ENCODE measurements at regions not wholly inside any gene's neighbourhood (a gene's known extent, or its start where the extent isn't known, plus 50 kb on each side); places are given as distances from the start of the nearest gene placed in this dataset.

- peaks cover 10% of the 10 kb centered on the region; the same call in 1 of the 2 replicates for H3K4me1 ChIP-seq (ENCODE audit: insufficient read depth, low read length)
- H3K4me3 ChIP-seq (ENCODE audit: low read length) = no peak overlapping the region
- no peak overlapping the region for H3K27ac ChIP-seq (ENCODE audit: low read depth, low read length)
- H3K9ac ChIP-seq (ENCODE audit: low read depth, low read length) = no peak overlapping the region
- H3K27me3 ChIP-seq (ENCODE audit: insufficient read depth, low read length) = no peaks in the 10 kb centered on the region
- no peaks in the 10 kb centered on the region for H3K9me3 ChIP-seq (ENCODE audit: insufficient read depth, low read depth, low read length)
- H3K36me3 ChIP-seq (ENCODE audit: insufficient read depth, low read length) = no peaks in the 10 kb centered on the region
Measured at GRCh38 chr17:31746884-31747495, 112.1 kb downstream of the COPRS start.

GRCh38 chr17:31745964-31746600, 113.0 kb downstream of the COPRS start:
- Histone ChIP-seq H3K27me3 (ENCODE audit: insufficient read depth, low read length) (no peaks in the 10 kb centered on the region), H3K27ac (ENCODE audit: low read depth, low read length) (no peak overlapping the region), H3K9ac (ENCODE audit: low read depth, low read length) (no peak overlapping the region), H3K36me3 (ENCODE audit: insufficient read depth, low read length) (no peaks in the 10 kb centered on the region), H3K4me3 (ENCODE audit: low read length) (no peak overlapping the region), H3K9me3 (ENCODE audit: insufficient read depth, low read depth, low read length) (no peaks in the 10 kb centered on the region), H3K4me1 (ENCODE audit: insufficient read depth, low read length) (peaks cover 10% of the 10 kb centered on the region; the same call in 1 of the 2 replicates)
- WGBS = 93% methylated on average over 8 of the region's 8 CpGs

- Histone ChIP-seq H3K9me3 (ENCODE audit: insufficient read depth, low read depth, low read length) (no peaks in the 10 kb centered on the region), H3K36me3 (ENCODE audit: insufficient read depth, low read length) (no peaks in the 10 kb centered on the region), H3K27ac (ENCODE audit: low read depth, low read length) (no peak overlapping the region), H3K27me3 (ENCODE audit: insufficient read depth, low read length) (no peaks in the 10 kb centered on the region), H3K4me1 (ENCODE audit: insufficient read depth, low read length) (peaks cover 10% of the 10 kb centered on the region; the same call in 1 of the 2 replicates), H3K9ac (ENCODE audit: low read depth, low read length) (no peak overlapping the region), H3K4me3 (ENCODE audit: low read length) (no peak overlapping the region)
- 80% methylated on average over 3 of the region's 3 CpGs for WGBS
Measured at GRCh38 chr17:31744511-31744951, 114.5 kb downstream of the COPRS start.

- Histone ChIP-seq H3K27me3 (ENCODE audit: insufficient read depth, low read length) (no peaks in the 10 kb centered on the region), H3K9ac (ENCODE audit: low read depth, low read length) (no peak overlapping the region), H3K27ac (ENCODE audit: low read depth, low read length) (no peak overlapping the region), H3K9me3 (ENCODE audit: insufficient read depth, low read depth, low read length) (no peaks in the 10 kb centered on the region), H3K36me3 (ENCODE audit: insufficient read depth, low read length) (no peaks in the 10 kb centered on the region), H3K4me3 (ENCODE audit: low read length) (no peak overlapping the region), H3K4me1 (ENCODE audit: insufficient read depth, low read length) (peaks cover 10% of the 10 kb centered on the region; the same call in 1 of the 2 replicates)
- 53% methylated on average over 2 of the region's 2 CpGs for WGBS
Measured at GRCh38 chr17:31743797-31744196, 115.2 kb downstream of the COPRS start.

- Histone ChIP-seq H3K36me3 (ENCODE audit: insufficient read depth, low read length) (no peaks in the 10 kb centered on the region), H3K27ac (ENCODE audit: low read depth, low read length) (no peak overlapping the region), H3K4me3 (ENCODE audit: low read length) (no peak overlapping the region), H3K9me3 (ENCODE audit: insufficient read depth, low read depth, low read length) (no peaks in the 10 kb centered on the region), H3K27me3 (ENCODE audit: insufficient read depth, low read length) (no peaks in the 10 kb centered on the region), H3K9ac (ENCODE audit: low read depth, low read length) (no peak overlapping the region), H3K4me1 (ENCODE audit: insufficient read depth, low read length) (peaks cover 10% of the 10 kb centered on the region; the same call in 1 of the 2 replicates)
- 90% methylated on average over 2 of the region's 3 CpGs for WGBS
Measured at GRCh38 chr17:31741371-31741770, 117.7 kb downstream of the COPRS start.

GRCh38 chr17:31740611-31741082, 118.4 kb downstream of the COPRS start:
- Histone ChIP-seq H3K4me1 (ENCODE audit: insufficient read depth, low read length) (peaks cover 10% of the 10 kb centered on the region; the same call in 1 of the 2 replicates), H3K27me3 (ENCODE audit: insufficient read depth, low read length) (no peaks in the 10 kb centered on the region), H3K9me3 (ENCODE audit: insufficient read depth, low read depth, low read length) (no peaks in the 10 kb centered on the region), H3K27ac (ENCODE audit: low read depth, low read length) (no peak overlapping the region), H3K9ac (ENCODE audit: low read depth, low read length) (no peak overlapping the region), H3K4me3 (ENCODE audit: low read length) (no peak overlapping the region), H3K36me3 (ENCODE audit: insufficient read depth, low read length) (no peaks in the 10 kb centered on the region)
- 57% methylated on average over 4 of the region's 4 CpGs for WGBS

- H3K4me1 ChIP-seq (ENCODE audit: insufficient read depth, low read length) = peaks cover 5% of the 10 kb centered on the region; the same call in 1 of the 2 replicates
- no peak overlapping the region for H3K9ac ChIP-seq (ENCODE audit: low read depth, low read length)
- no peaks in the 10 kb centered on the region for H3K36me3 ChIP-seq (ENCODE audit: insufficient read depth, low read length)
- no peak overlapping the region for H3K27ac ChIP-seq (ENCODE audit: low read depth, low read length)
- no peak overlapping the region for H3K4me3 ChIP-seq (ENCODE audit: low read length)
- 95% methylated on average over 2 of the region's 2 CpGs for WGBS
- no peaks in the 10 kb centered on the region for H3K27me3 ChIP-seq (ENCODE audit: insufficient read depth, low read length)
- H3K9me3 ChIP-seq (ENCODE audit: insufficient read depth, low read depth, low read length) = no peaks in the 10 kb centered on the region
Measured at GRCh38 chr17:31738996-31739699, 119.9 kb downstream of the COPRS start.

- no peaks in the 10 kb centered on the region for H3K9me3 ChIP-seq (ENCODE audit: insufficient read depth, low read depth, low read length)
- no peak overlapping the region for H3K9ac ChIP-seq (ENCODE audit: low read depth, low read length)
- no peak overlapping the region for H3K27ac ChIP-seq (ENCODE audit: low read depth, low read length)
- H3K27me3 ChIP-seq (ENCODE audit: insufficient read depth, low read length) = no peaks in the 10 kb centered on the region
- H3K4me3 ChIP-seq (ENCODE audit: low read length) = no peak overlapping the region
- no peaks in the 10 kb centered on the region for H3K36me3 ChIP-seq (ENCODE audit: insufficient read depth, low read length)
- no peaks in the 10 kb centered on the region for H3K4me1 ChIP-seq (ENCODE audit: insufficient read depth, low read length)
Measured at GRCh38 chr17:31738488-31738887, 120.6 kb downstream of the COPRS start.

- no peak overlapping the region for H3K4me3 ChIP-seq (ENCODE audit: low read length)
- 87% methylated on average over 8 of the region's 8 CpGs for WGBS
- H3K9me3 ChIP-seq (ENCODE audit: insufficient read depth, low read depth, low read length) = no peaks in the 10 kb centered on the region
- no peak overlapping the region for H3K9ac ChIP-seq (ENCODE audit: low read depth, low read length)
- H3K36me3 ChIP-seq (ENCODE audit: insufficient read depth, low read length) = no peaks in the 10 kb centered on the region
- H3K27me3 ChIP-seq (ENCODE audit: insufficient read depth, low read length) = no peaks in the 10 kb centered on the region
- H3K4me1 ChIP-seq (ENCODE audit: insufficient read depth, low read length) = no peaks in the 10 kb centered on the region
- H3K27ac ChIP-seq (ENCODE audit: low read depth, low read length) = no peak overlapping the region
Measured at GRCh38 chr17:31738067-31738466, 121.0 kb downstream of the COPRS start.

GRCh38 chr17:31736855-31737625, 122.0 kb downstream of the COPRS start:
- no peak overlapping the region for H3K4me3 ChIP-seq (ENCODE audit: low read length)
- H3K9ac ChIP-seq (ENCODE audit: low read depth, low read length) = no peak overlapping the region
- no peaks in the 10 kb centered on the region for H3K27me3 ChIP-seq (ENCODE audit: insufficient read depth, low read length)
- H3K4me1 ChIP-seq (ENCODE audit: insufficient read depth, low read length) = no peaks in the 10 kb centered on the region
- 95% methylated on average over 5 of the region's 5 CpGs for WGBS
- H3K36me3 ChIP-seq (ENCODE audit: insufficient read depth, low read length) = no peaks in the 10 kb centered on the region
- H3K27ac ChIP-seq (ENCODE audit: low read depth, low read length) = no peak overlapping the region
- no peaks in the 10 kb centered on the region for H3K9me3 ChIP-seq (ENCODE audit: insufficient read depth, low read depth, low read length)

GRCh38 chr17:31733326-31733725, 125.7 kb downstream of the COPRS start:
- Histone ChIP-seq H3K4me3 (ENCODE audit: low read length) (no peak overlapping the region), H3K27me3 (ENCODE audit: insufficient read depth, low read length) (no peaks in the 10 kb centered on the region), H3K36me3 (ENCODE audit: insufficient read depth, low read length) (no peaks in the 10 kb centered on the region), H3K9ac (ENCODE audit: low read depth, low read length) (no peak overlapping the region), H3K9me3 (ENCODE audit: insufficient read depth, low read depth, low read length) (no peaks in the 10 kb centered on the region), H3K27ac (ENCODE audit: low read depth, low read length) (no peak overlapping the region), H3K4me1 (ENCODE audit: insufficient read depth, low read length) (no peaks in the 10 kb centered on the region)
- 81% methylated on average over 7 of the region's 7 CpGs for WGBS

Data from HUES64 (cell line).